ENCODE measurements at regions not wholly inside any gene's neighbourhood (a gene's known extent, or its start where the extent isn't known, plus 50 kb on each side); places are given as distances from the start of the nearest gene placed in this dataset.

DNA sequence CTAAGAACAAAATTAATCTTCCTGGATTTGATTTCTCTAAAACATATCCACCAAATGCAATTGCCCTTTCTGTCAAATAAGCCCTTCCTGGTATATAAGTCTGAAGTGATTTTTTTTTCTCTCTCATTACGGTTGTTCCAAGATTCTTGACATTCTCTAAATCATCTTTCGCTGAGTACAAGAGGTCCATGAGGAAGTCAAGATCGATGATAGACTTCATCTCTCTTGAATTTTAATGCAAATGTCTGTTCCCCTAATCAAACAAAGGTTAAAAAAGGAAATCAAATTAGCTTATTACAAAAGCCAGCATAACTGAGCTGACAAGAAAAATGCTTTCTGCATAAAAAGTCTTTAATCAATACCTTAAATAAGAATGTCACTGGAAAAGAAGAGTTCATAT is 77.4 kb upstream of the ITGB1 start:
- TF ChIP-seq, protein P1, sequence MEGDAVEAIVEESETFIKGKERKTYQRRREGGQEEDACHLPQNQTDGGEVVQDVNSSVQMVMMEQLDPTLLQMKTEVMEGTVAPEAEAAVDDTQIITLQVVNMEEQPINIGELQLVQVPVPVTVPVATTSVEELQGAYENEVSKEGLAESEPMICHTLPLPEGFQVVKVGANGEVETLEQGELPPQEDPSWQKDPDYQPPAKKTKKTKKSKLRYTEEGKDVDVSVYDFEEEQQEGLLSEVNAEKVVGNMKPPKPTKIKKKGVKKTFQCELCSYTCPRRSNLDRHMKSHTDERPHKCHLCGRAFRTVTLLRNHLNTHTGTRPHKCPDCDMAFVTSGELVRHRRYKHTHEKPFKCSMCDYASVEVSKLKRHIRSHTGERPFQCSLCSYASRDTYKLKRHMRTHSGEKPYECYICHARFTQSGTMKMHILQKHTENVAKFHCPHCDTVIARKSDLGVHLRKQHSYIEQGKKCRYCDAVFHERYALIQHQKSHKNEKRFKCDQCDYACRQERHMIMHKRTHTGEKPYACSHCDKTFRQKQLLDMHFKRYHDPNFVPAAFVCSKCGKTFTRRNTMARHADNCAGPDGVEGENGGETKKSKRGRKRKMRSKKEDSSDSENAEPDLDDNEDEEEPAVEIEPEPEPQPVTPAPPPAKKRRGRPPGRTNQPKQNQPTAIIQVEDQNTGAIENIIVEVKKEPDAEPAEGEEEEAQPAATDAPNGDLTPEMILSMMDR (IDR thresholded peaks at IDR 0.05), result no peak
- no peak for TF ChIP-seq POLR2A (IDR thresholded peaks at IDR 0.05)
- TF ChIP-seq POLR2AphosphoS5 (IDR thresholded peaks at IDR 0.05; ENCODE audit: insufficient read depth in 1 of 2, low read depth in 1 of 2), result no peak

Measured in vagina (tissue), 2 donors.